HG02973 (cell line): ENCODE measurements at regions not wholly inside any gene's neighbourhood (a gene's known extent, or its start where the extent isn't known, plus 50 kb on each side); places are given as distances from the start of the nearest gene placed in this dataset.
"Not testable (repeated sequence)": the region's sequence is repeated elsewhere in the genome, so short reads cannot be mapped to it uniquely, and the experiment has no call there.

Experiments used
- ATAC-seq: cut with Tn5 transposase; IDR thresholded peaks from one replicate; pipeline ENCODE4 v1.9.1; 2021; ENCODE audit warnings: moderate library complexity; ENCODE audit not compliant: unreplicated experiment

GRCh38 chr6:27178860-27179259 lies 68.6 kb upstream of the PRSS16 start:
- no peak for ATAC-seq

- no peak for ATAC-seq
Measured at GRCh38 chr6:27183060-27183832, 64.3 kb upstream of the PRSS16 start.

DNA sequence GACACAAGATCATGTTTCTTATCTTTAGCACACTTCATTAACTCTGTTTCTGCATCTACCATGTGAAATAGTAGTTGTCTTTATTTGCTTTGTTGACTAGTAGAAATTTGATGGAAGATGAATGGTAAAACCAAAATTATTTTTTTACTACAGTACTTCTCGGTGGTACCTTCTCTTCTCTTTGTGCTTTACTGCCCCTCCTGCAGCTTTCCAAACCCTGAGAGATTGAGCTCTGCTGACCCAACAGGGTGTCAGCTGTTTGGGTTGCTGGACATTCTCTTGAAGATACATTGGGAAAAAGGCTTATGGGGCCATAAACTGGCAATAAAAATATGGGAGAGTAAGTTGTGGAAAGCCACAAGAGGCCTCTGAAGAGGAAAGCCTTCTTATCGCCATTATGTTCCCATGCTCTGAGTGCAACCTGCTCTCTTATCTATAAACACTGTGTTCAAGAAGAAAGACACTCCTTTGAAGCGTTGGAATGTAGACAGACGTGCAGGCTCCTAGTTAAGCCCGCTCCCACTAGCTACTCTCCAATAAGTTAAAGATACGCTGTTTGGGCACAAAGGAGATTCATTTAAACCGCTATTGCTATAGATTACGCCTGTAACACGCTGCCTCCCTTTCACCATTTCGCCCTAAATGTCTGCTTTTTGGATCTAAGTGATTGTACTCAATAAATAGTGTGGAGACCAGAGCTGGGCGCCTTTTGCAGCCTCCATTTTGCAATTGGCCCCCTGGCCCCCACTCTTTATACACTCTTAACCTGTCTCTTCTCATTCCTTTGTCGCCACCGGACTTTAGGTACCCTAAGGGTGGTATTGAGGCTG lies 60.1 kb upstream of the PRSS16 start:
- ATAC-seq = no peak

- ATAC-seq = peak; percentile 66
Measured at GRCh38 chr6:27188061-27188884, 59.2 kb upstream of the PRSS16 start.

DNA sequence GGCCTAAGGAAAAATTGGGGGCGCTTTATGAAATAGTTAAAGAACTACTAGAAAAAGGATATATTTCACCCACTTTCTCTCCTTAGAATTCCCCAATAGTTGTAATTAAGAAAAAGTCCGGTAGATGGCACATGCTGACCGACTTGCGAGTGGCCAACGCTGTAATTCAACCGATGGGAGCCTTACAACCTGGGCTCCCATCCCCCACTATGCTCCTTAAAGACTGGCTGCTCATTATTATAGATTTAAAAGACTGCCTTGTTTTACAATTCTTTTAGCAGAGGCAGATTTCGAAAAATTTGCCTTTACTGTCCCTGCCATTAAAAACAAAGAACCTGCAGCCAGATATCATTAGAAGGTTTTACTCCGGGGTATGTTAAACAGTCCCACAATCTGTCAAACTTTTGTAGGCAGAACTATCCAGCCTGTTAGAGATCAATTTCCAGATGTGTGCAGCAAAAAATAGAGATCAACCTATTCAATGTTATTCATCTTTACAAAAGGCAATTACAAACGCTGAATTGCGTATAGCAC lies 58.5 kb upstream of the PRSS16 start:
- peak; percentile 80 for ATAC-seq

DNA sequence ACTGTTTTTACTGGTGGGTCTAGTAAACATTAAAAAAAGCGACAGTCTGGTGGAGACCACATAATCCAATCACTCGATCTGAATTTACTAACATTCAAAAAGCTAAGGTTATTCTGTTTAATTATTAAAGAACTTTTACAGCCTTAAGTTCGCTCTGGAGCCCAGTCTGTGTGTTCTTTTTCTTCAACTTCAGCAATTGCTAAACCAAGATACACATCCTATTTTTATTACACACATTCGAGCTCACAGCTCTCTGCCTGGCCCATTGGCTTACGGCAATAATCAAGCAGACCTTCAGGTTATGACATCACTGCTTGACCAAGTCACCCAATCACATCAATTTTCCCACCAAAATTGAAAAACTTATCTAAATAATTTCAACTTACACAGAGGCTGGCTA lies 57.4 kb upstream of the PRSS16 start:
- ATAC-seq = no peak

DNA sequence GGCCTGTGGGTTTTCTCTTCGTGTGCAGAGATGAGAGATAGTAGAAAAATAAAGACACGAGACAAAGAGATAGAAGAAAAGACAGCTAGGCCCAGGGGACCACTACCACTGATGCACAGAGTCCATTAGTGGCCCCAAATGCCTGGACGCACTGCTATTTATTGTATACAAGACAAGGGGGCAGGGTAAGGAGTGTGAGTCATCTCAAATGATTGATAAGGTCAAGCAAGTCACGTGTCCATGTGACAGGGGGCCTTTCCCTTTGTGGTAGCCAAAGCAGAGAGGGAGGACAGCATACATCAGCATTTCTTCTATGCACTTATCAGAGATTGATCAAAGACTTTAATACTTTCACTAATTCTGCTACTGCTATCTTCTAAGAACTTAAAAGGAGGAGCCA lies 53.0 kb upstream of the PRSS16 start:
- not testable (repeated sequence) for ATAC-seq

- ATAC-seq = not testable (repeated sequence)
Measured at GRCh38 chr6:27195547-27195946, 52.0 kb upstream of the PRSS16 start.
